ENCODE measurements at regions not wholly inside any gene's neighbourhood (a gene's known extent, or its start where the extent isn't known, plus 50 kb on each side); places are given as distances from the start of the nearest gene placed in this dataset.

DNA sequence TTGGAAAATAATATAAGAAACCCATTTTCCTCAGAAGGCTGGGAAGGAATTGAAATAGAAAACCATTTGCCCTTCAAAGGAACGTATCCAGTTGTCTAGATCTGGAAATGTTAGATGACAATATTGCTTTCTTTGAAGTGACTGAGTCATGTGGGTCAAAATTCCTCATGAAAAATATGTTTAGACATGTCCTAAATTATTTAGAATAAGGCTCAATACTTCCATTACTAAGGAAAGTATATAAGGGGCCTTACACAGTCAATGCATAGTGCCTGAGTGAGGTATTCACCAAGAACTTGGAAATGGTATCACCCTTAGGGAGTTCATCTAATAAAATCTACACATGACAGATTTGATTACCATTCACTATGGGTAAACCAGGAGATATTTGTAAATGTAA is 619.8 kb upstream of the KCNMB2 start:
- no peak for TF ChIP-seq POLR2A (IDR thresholded peaks at IDR 0.05)
- TF ChIP-seq, protein P1, sequence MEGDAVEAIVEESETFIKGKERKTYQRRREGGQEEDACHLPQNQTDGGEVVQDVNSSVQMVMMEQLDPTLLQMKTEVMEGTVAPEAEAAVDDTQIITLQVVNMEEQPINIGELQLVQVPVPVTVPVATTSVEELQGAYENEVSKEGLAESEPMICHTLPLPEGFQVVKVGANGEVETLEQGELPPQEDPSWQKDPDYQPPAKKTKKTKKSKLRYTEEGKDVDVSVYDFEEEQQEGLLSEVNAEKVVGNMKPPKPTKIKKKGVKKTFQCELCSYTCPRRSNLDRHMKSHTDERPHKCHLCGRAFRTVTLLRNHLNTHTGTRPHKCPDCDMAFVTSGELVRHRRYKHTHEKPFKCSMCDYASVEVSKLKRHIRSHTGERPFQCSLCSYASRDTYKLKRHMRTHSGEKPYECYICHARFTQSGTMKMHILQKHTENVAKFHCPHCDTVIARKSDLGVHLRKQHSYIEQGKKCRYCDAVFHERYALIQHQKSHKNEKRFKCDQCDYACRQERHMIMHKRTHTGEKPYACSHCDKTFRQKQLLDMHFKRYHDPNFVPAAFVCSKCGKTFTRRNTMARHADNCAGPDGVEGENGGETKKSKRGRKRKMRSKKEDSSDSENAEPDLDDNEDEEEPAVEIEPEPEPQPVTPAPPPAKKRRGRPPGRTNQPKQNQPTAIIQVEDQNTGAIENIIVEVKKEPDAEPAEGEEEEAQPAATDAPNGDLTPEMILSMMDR (IDR thresholded peaks at IDR 0.05) = no peak

Data from adrenal gland (tissue), 5 donors.